CD4-positive, alpha-beta T cell treated with Interleukin-15 for 4 hours (primary cell): ENCODE measurements at regions not wholly inside any gene's neighbourhood (a gene's known extent, or its start where the extent isn't known, plus 50 kb on each side); places are given as distances from the start of the nearest gene placed in this dataset.
"Not testable (repeated sequence)": the region's sequence is repeated elsewhere in the genome, so short reads cannot be mapped to it uniquely, and the experiment has no call there.

Source experiments
- DNase-seq: peaks from one replicate; pipeline ENCODE4 v3.0.0-alpha.2; 2020; ENCODE audit warnings: low spot score

- DNase-seq = no peak
These were observed 73.9 kb downstream of the LSM3 start for GRCh38 chr3:14252321-14253021.

- no peak for DNase-seq
These were observed 74.5 kb downstream of the LSM3 start for GRCh38 chr3:14253022-14253706.

GRCh38 chr3:14253707-14254382, 75.2 kb downstream of the LSM3 start:
- no peak for DNase-seq

- no peak for DNase-seq
These were observed 76.4 kb downstream of the LSM3 start for GRCh38 chr3:14254812-14255702.

GRCh38 chr3:14256046-14256445, 77.4 kb downstream of the LSM3 start:
- no peak for DNase-seq

GRCh38 chr3:14256561-14257342, 78.1 kb downstream of the LSM3 start:
- DNase-seq = no peak

- no peak for DNase-seq
These were observed 80.6 kb downstream of the LSM3 start for GRCh38 chr3:14258906-14259904.

- no peak for DNase-seq
These were observed 81.8 kb downstream of the LSM3 start for GRCh38 chr3:14260463-14260862.

- DNase-seq = peak; percentile 75
These were observed 82.6 kb downstream of the LSM3 start for GRCh38 chr3:14261229-14261628.

GRCh38 chr3:14262212-14262611, 83.6 kb downstream of the LSM3 start:
- no peak for DNase-seq

- no peak for DNase-seq
These were observed 84.2 kb downstream of the LSM3 start for GRCh38 chr3:14262867-14263266.

- no peak for DNase-seq
These were observed 84.8 kb downstream of the LSM3 start for GRCh38 chr3:14263317-14264005.

GRCh38 chr3:14265246-14265962, 86.8 kb downstream of the LSM3 start:
- DNase-seq = no peak

- DNase-seq = no peak
These were observed 87.7 kb downstream of the LSM3 start for GRCh38 chr3:14266361-14266760.

- DNase-seq = no peak
These were observed 89.4 kb downstream of the LSM3 start for GRCh38 chr3:14267976-14268375.

GRCh38 chr3:14268897-14269296, 90.3 kb downstream of the LSM3 start:
- no peak for DNase-seq

GRCh38 chr3:14272041-14272958, 93.7 kb downstream of the LSM3 start:
- not testable (repeated sequence) for DNase-seq
